WERI-Rb-1 (cell line): ENCODE measurements at regions not wholly inside any gene's neighbourhood (a gene's known extent, or its start where the extent isn't known, plus 50 kb on each side); places are given as distances from the start of the nearest gene placed in this dataset.

Experiments used
- DNase-seq: peaks from one replicate; pipeline ENCODE4 v3.0.0-alpha.2; 2020
- H3K27ac ChIP-seq: fragments of 250-450 bp; sonication (Bioruptor Pico); 2 replicates; pipeline ENCODE4 v1.5.1; 2020; ENCODE audit warnings: mild to moderate bottlenecking, moderate library complexity
- H3K27me3 ChIP-seq: fragments of 250-450 bp; sonication (Bioruptor Pico); 2 replicates; pipeline ENCODE4 v1.5.1; 2021; ENCODE audit warnings: mild to moderate bottlenecking, low read depth, moderate library complexity; ENCODE audit not compliant: insufficient read depth, severe bottlenecking
- H3K36me3 ChIP-seq: fragments of 250-450 bp; sonication (Bioruptor Pico); 2 replicates; pipeline ENCODE4 v1.5.1; 2020; ENCODE audit warnings: mild to moderate bottlenecking, moderate library complexity
- H3K4me3 ChIP-seq: 2 replicates; pipeline ENCODE4 v1.5.1; 2011; ENCODE audit warnings: low read depth, mild to moderate bottlenecking, control low read depth, low read length
- H3K9me3 ChIP-seq: fragments of 250-450 bp; sonication (Bioruptor Pico); 2 replicates; pipeline ENCODE4 v1.5.1; 2021; ENCODE audit warnings: mild to moderate bottlenecking, moderate library complexity; ENCODE audit not compliant: severe bottlenecking
- CTCF ChIP-seq: IDR thresholded peaks from 2 replicates; pipeline ENCODE4 v1.5.1; 2011; ENCODE audit warnings: low read depth, mild to moderate bottlenecking, control low read depth, inconsistent platforms, low read length

GRCh38 chr7:41107938-41108448 lies 594.9 kb downstream of the INHBA start:
- no peak for DNase-seq
- Histone ChIP-seq H3K36me3 (no peaks in the 10 kb centered on the region), H3K27ac (no peak overlapping the region), H3K9me3 (no peaks in the 10 kb centered on the region), H3K4me3 (no peak overlapping the region), H3K27me3 (peaks cover 9% of the 10 kb centered on the region)
- TF ChIP-seq CTCF = no peak

- Histone ChIP-seq H3K36me3 (no peaks in the 10 kb centered on the region), H3K4me3 (no peak overlapping the region), H3K27me3 (peaks cover 11% of the 10 kb centered on the region), H3K9me3 (no peaks in the 10 kb centered on the region), H3K27ac (no peak overlapping the region)
- no peak for TF ChIP-seq CTCF
- DNase-seq = no peak
These were observed 595.5 kb downstream of the INHBA start for GRCh38 chr7:41107330-41107937.

DNA sequence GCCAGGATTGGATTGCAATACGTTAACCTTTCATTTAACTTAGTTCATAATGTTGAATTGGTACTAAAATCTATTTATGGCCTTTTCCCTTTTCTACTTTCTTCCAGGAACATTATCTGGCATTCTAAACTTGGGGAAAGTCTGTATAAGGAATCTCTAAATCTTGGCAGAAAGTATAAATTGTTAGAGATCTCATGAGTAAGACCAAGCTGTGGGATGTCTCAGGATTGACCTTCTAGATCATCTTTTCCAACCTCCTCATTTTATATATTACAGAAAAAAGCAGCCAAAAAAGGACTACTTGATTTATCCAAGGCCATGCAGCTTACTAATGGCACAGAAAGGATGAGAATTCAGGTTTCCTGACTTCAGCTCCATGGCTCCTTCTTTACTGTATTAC lies 598.3 kb downstream of the INHBA start:
- no peak overlapping the region for H3K4me3 ChIP-seq
- TF ChIP-seq CTCF = no peak

GRCh38 chr7:41103331-41103730 lies 599.6 kb downstream of the INHBA start:
- no peak for TF ChIP-seq CTCF
- no peaks in the 10 kb centered on the region for H3K9me3 ChIP-seq
- H3K27me3 ChIP-seq = peaks cover 5% of the 10 kb centered on the region
- H3K36me3 ChIP-seq = no peaks in the 10 kb centered on the region
- DNase-seq = no peak
- no peak overlapping the region for H3K4me3 ChIP-seq
- no peak overlapping the region for H3K27ac ChIP-seq

More for the DNA sequence above, 598.3 kb downstream of the INHBA start:
- no peaks in the 10 kb centered on the region for H3K9me3 ChIP-seq
- DNase-seq = no peak
- peaks cover 5% of the 10 kb centered on the region for H3K27me3 ChIP-seq
- no peaks in the 10 kb centered on the region for H3K36me3 ChIP-seq
- H3K27ac ChIP-seq = no peak overlapping the region

DNA sequence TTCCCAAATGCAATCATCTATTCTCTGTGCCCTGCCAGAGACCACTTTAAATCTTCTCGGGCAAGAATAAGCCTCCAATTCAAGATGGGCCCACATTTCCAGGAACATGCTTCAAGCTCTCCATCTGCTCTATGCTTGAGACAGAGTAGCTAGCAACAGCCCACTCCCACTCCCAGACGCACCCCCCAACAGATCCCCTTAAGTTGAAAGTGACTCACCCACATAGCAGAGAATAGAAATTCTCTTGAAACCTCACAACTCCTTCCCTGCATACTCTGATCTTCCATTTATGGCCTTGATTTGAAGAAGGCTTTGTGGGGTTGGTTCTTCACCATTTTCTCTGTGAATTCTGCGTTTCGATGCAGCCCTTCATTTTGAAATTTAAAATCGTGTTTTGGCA lies 604.0 kb downstream of the INHBA start:
- H3K9me3 ChIP-seq = no peaks in the 10 kb centered on the region
- no peak for DNase-seq
- no peak for TF ChIP-seq CTCF
- H3K27ac ChIP-seq = no peak overlapping the region
- H3K4me3 ChIP-seq = no peak overlapping the region
- no peaks in the 10 kb centered on the region for H3K36me3 ChIP-seq
- peaks cover 11% of the 10 kb centered on the region for H3K27me3 ChIP-seq

GRCh38 chr7:41098402-41098801 lies 604.5 kb downstream of the INHBA start:
- Histone ChIP-seq H3K36me3 (no peaks in the 10 kb centered on the region), H3K27me3 (peaks cover 11% of the 10 kb centered on the region), H3K9me3 (no peaks in the 10 kb centered on the region), H3K4me3 (no peak overlapping the region), H3K27ac (no peak overlapping the region)
- no peak for TF ChIP-seq CTCF
- DNase-seq = no peak
